Gastroesophageal sphincter (tissue), 3 donors: ENCODE measurements at regions not wholly inside any gene's neighbourhood (a gene's known extent, or its start where the extent isn't known, plus 50 kb on each side); places are given as distances from the start of the nearest gene placed in this dataset.

ENCODE experiments used
- CTCF ChIP-seq, 4 experiments: fragments of 200-600 bp in 2 of 4; fragments of 450-650 bp in 2 of 4; sonication (generic) in 1 of 4; IDR thresholded peaks; one replicate each; pipeline ENCODE4 v1.5.1; 2017 to 2019; ENCODE audit warnings: antibody characterized with exemption in 4 of 4, mild to moderate bottlenecking in 2 of 4, moderate library complexity in 2 of 4
- POLR2A ChIP-seq, 2 donors: fragments of 450-650 bp; IDR thresholded peaks; one replicate each; pipeline ENCODE4 v1.6.1; 2017; ENCODE audit warnings: antibody characterized with exemption in 2 of 2, mild to moderate bottlenecking in 2 of 2, moderate library complexity in 1 of 2
- POLR2AphosphoS5 ChIP-seq: sonication (generic); formaldehyde crosslinking; IDR thresholded peaks from one replicate; pipeline ENCODE4 v1.6.1; 2017; ENCODE audit warnings: antibody characterized with exemption

- no peak for TF ChIP-seq CTCF (IDR thresholded peaks at IDR 0.05)
- no peak for TF ChIP-seq POLR2A (IDR thresholded peaks at IDR 0.05)
- TF ChIP-seq POLR2AphosphoS5, result no peak
Observed at GRCh38 chr12:118493962-118494361, 117.6 kb downstream of the SUDS3 start.
